NCI-H748 (cell line): ENCODE measurements at regions not wholly inside any gene's neighbourhood (a gene's known extent, or its start where the extent isn't known, plus 50 kb on each side); places are given as distances from the start of the nearest gene placed in this dataset.

Experiments
- DNase-seq: peaks from one replicate; lab custom pipeline; 2025; ENCODE audit not compliant: unreplicated experiment; lab: John Stamatoyannopoulos, UW

- no peak for DNase-seq
Measured at GRCh38 chr5:144581044-144581443, 410.4 kb downstream of the KCTD16 start.

- no peak for DNase-seq
Measured at GRCh38 chr5:144577676-144578075, 407.0 kb downstream of the KCTD16 start.

- no peak for DNase-seq
Measured at GRCh38 chr5:144575736-144576135, 405.1 kb downstream of the KCTD16 start.

GRCh38 chr5:144567421-144567780 is 396.7 kb downstream of the KCTD16 start:
- no peak for DNase-seq

GRCh38 chr5:144566747-144567420 is 396.2 kb downstream of the KCTD16 start:
- DNase-seq: no peak

GRCh38 chr5:144549580-144549979 is 378.9 kb downstream of the KCTD16 start:
- peak; percentile 79 for DNase-seq

GRCh38 chr5:144548936-144549335 is 378.3 kb downstream of the KCTD16 start:
- no peak for DNase-seq

- DNase-seq: no peak
Measured at GRCh38 chr5:144547098-144547499, 376.4 kb downstream of the KCTD16 start.

- DNase-seq: no peak
Measured at GRCh38 chr5:144538845-144539244, 368.2 kb downstream of the KCTD16 start.
